Type B pancreatic cell (in vitro differentiated cells): ENCODE measurements at regions not wholly inside any gene's neighbourhood (a gene's known extent, or its start where the extent isn't known, plus 50 kb on each side); places are given as distances from the start of the nearest gene placed in this dataset.

ENCODE experiments used
- DNase-seq: peaks from one replicate; pipeline ENCODE4 v3.0.0; 2021; ENCODE audit warnings: mixed read lengths; ENCODE audit not compliant: unreplicated experiment; ENCODE audit errors: extremely low spot score
- H3K27ac Mint-ChIP-seq: 2 replicates; pipeline ENCODE4 v1.8.0; 2021; ENCODE audit warnings: mild to moderate bottlenecking, mixed read lengths
- H3K27me3 Mint-ChIP-seq: 2 replicates; pipeline ENCODE4 v1.8.0; 2021; ENCODE audit warnings: mixed read lengths
- H3K36me3 Mint-ChIP-seq: 2 replicates; pipeline ENCODE4 v1.8.0; 2021; ENCODE audit warnings: mixed read lengths
- H3K4me1 Mint-ChIP-seq: one replicate; pipeline ENCODE4 v1.8.0; 2021; ENCODE audit warnings: mixed read lengths; ENCODE audit not compliant: unreplicated experiment
- H3K4me3 Mint-ChIP-seq: 2 replicates; pipeline ENCODE4 v1.8.0; 2021; ENCODE audit warnings: mild to moderate bottlenecking, mixed read lengths
- H3K9me3 Mint-ChIP-seq: 2 replicates; pipeline ENCODE4 v1.8.0; 2021; ENCODE audit warnings: mixed read lengths
- CTCF ChIP-seq: fragments of 200-600 bp; sonication (generic); conservative IDR thresholded peaks from 2 replicates; pipeline ENCODE4 v1.5.0; 2021; ENCODE audit warnings: antibody characterized with exemption, mild to moderate bottlenecking

- Mint-ChIP-seq H3K4me3 (no peak overlapping the region), H3K27me3 (peaks cover 3% of the 10 kb centered on the region), H3K36me3 (no peaks in the 10 kb centered on the region), H3K27ac (no peak overlapping the region), H3K4me1 (no peaks in the 10 kb centered on the region), H3K9me3 (no peaks in the 10 kb centered on the region)
- DNase-seq = no peak
- TF ChIP-seq CTCF = no peak
Observed at GRCh38 chr7:50153995-50154394, 60.9 kb upstream of the ZPBP start.

- Mint-ChIP-seq H3K27ac (no peak overlapping the region), H3K36me3 (no peaks in the 10 kb centered on the region), H3K27me3 (peaks cover 3% of the 10 kb centered on the region), H3K9me3 (no peaks in the 10 kb centered on the region), H3K4me1 (no peaks in the 10 kb centered on the region), H3K4me3 (no peak overlapping the region)
- TF ChIP-seq CTCF = no peak
- DNase-seq = no peak
Observed at GRCh38 chr7:50153148-50153547, 60.1 kb upstream of the ZPBP start.

- Mint-ChIP-seq H3K36me3 (no peaks in the 10 kb centered on the region), H3K9me3 (no peaks in the 10 kb centered on the region)
Observed at GRCh38 chr7:50152486-50152885, 59.4 kb upstream of the ZPBP start.

GRCh38 chr7:50151661-50152060 is 58.6 kb upstream of the ZPBP start:
- Mint-ChIP-seq H3K9me3 (no peaks in the 10 kb centered on the region), H3K27me3 (peaks cover 3% of the 10 kb centered on the region), H3K4me1 (no peaks in the 10 kb centered on the region), H3K27ac (no peak overlapping the region), H3K4me3 (no peak overlapping the region), H3K36me3 (no peaks in the 10 kb centered on the region)
- DNase-seq = no peak
- TF ChIP-seq CTCF = no peak

More at GRCh38 chr7:50152486-50152885, 59.4 kb upstream of the ZPBP start:
- Mint-ChIP-seq H3K27me3 (peaks cover 3% of the 10 kb centered on the region), H3K27ac (no peak overlapping the region), H3K4me1 (no peaks in the 10 kb centered on the region), H3K4me3 (no peak overlapping the region)
- no peak for DNase-seq
- no peak for TF ChIP-seq CTCF

- no peaks in the 10 kb centered on the region for H3K4me1 Mint-ChIP-seq
- DNase-seq = no peak
- peaks cover 3% of the 10 kb centered on the region for H3K27me3 Mint-ChIP-seq
- H3K36me3 Mint-ChIP-seq = no peaks in the 10 kb centered on the region
- H3K9me3 Mint-ChIP-seq = no peaks in the 10 kb centered on the region
- no peak overlapping the region for H3K4me3 Mint-ChIP-seq
- no peak for TF ChIP-seq CTCF
- no peak overlapping the region for H3K27ac Mint-ChIP-seq
Observed at GRCh38 chr7:50151001-50151400, 58.0 kb upstream of the ZPBP start.

- H3K27ac Mint-ChIP-seq = no peak overlapping the region
Observed at GRCh38 chr7:50149369-50149768, 56.3 kb upstream of the ZPBP start.

More at GRCh38 chr7:50149369-50149768, 56.3 kb upstream of the ZPBP start:
- Mint-ChIP-seq H3K4me3 (no peak overlapping the region), H3K27me3 (no peaks in the 10 kb centered on the region), H3K4me1 (no peaks in the 10 kb centered on the region), H3K36me3 (no peaks in the 10 kb centered on the region), H3K9me3 (no peaks in the 10 kb centered on the region)
- DNase-seq = no peak
- TF ChIP-seq CTCF = no peak
